HFF-Myc (cell line): ENCODE measurements at regions not wholly inside any gene's neighbourhood (a gene's known extent, or its start where the extent isn't known, plus 50 kb on each side); places are given as distances from the start of the nearest gene placed in this dataset.

Source experiments
- DNase-seq: peaks from one replicate; pipeline ENCODE4 v3.0.0-alpha.2; 2011; ENCODE audit warnings: low read depth; ENCODE audit errors: extremely low read depth
- H3K4me3 ChIP-seq: replicated peaks from 2 replicates; pipeline ENCODE4 v1.5.1; 2011; ENCODE audit warnings: low read depth, mild to moderate bottlenecking, control low read depth, low read length
- TF ChIP-seq, protein P1 (sequence below): IDR thresholded peaks from 2 replicates; pipeline ENCODE4 v1.5.1; 2012; ENCODE audit warnings: mild to moderate bottlenecking, low read depth, low read length, control low read depth; ENCODE audit errors: missing control alignments

DNA sequence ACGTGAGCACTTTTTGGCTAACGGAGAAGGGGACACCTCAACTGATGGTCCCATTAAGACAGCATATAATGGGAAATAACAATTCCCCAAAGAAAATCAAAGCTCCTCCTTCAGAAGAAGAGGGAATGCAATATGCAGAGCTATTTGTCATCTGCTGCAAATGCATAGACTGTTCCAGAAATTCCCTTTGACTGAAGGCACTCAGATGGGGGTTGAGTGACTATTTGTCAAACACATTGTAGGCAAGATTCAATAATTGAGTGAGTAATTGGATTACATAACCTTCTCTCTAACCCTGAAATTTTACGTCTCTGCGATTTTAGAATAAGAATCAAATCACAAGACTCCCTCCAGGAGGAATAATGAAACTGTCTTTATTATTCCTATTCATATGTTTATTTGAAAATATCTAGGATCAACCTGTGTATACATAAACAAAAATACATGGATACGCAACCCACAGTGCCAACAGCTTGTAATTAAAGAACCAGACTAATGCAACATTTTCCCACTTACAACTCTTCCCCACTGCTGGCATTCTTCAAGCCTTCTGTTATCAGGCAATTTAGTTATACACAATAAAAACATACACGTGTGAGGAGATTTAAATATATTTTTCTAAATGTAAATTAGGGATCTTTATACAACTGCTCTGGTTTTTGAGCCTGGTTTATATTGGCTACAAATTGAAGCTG, 256.6 kb downstream of the GBA3 start:
- DNase-seq = no peak
- TF ChIP-seq, protein P1, sequence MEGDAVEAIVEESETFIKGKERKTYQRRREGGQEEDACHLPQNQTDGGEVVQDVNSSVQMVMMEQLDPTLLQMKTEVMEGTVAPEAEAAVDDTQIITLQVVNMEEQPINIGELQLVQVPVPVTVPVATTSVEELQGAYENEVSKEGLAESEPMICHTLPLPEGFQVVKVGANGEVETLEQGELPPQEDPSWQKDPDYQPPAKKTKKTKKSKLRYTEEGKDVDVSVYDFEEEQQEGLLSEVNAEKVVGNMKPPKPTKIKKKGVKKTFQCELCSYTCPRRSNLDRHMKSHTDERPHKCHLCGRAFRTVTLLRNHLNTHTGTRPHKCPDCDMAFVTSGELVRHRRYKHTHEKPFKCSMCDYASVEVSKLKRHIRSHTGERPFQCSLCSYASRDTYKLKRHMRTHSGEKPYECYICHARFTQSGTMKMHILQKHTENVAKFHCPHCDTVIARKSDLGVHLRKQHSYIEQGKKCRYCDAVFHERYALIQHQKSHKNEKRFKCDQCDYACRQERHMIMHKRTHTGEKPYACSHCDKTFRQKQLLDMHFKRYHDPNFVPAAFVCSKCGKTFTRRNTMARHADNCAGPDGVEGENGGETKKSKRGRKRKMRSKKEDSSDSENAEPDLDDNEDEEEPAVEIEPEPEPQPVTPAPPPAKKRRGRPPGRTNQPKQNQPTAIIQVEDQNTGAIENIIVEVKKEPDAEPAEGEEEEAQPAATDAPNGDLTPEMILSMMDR = no peak
- H3K4me3 ChIP-seq = no peak overlapping the region

DNA sequence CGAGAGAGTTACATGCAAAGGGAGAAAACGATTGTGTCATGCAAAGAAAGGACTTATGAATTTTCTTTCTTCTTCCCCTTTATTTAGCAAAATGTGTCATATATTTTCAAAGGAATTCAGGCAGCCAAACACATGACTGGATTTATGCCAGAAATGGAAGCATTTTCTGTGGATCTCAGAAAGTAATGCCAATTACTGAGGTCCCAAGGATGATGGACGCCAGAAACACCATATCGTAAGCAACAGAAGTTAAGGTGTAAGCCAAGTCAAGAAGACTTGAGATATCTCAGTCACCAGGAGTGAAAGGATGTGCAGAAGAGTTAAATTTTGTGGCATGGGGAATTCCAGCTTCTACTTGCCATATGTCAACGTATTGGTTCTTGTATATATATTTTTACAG, 255.1 kb downstream of the GBA3 start:
- DNase-seq = no peak
- no peak overlapping the region for H3K4me3 ChIP-seq
- TF ChIP-seq, protein P1 = no peak

DNA sequence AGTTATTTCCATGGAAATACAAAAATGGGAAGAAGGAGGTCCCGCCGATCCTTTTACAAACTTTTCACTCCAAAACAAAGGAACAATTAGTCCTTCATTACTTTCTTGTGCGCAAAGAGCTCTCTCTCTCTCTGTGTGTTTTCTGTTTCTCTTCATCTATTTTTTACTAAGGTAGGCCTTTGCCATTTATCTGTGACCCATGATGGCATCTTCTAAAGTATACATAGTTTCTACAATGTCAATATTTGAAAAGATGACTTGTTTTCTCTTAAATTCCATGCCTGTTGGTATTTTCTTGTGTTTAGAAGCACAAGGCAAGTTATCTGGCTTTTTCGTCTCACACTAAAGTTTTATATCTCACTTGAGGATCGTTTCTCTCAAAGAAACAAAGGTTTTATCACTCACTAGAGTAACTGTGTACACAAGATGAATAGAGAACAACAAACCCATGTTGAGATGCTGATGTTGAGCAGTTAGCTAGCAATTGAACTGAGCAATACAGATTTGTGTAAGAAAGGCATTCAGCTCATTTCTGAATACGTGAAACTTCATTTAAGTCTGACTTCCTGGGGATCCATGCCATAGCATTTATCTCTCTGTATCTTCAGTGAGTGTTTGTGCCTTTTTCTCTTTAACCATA, 250.3 kb downstream of the GBA3 start:
- TF ChIP-seq, protein P1 = no peak
- H3K4me3 ChIP-seq = no peak overlapping the region
- no peak for DNase-seq

DNA sequence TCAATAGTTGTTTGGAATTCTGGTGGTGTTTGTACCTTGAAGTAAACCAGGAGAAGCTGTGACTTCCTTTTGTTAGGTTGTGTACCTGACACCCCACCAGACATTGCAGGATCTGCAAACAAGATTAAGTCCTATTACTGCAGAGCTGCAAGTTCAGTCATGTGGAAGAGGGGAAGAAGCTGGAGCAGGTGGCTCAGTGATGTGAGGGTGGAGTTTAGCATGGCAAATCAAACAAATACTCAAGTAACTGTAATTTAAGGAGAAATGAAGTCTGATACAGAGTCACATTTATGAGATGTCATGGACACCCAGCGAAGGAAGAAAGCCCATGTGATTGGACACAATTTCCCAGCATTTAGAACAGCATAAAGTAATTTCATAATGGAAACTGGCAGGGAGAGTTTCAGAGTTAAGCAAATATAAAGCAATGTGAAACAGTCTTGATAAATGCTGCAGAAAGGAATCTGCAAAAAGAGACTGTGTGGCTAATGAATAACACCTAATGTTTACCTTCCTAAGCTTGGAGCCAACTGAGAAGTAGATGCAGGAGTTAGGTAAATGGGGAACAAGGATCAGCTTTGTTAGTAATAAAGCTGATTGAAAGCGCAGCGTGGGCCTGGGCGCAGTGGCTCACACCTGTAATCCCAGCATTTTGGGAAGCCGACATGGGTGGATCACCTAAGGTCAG, 249.1 kb downstream of the GBA3 start:
- no peak for DNase-seq
- TF ChIP-seq, protein P1 = no peak
- H3K4me3 ChIP-seq = no peak overlapping the region

DNA sequence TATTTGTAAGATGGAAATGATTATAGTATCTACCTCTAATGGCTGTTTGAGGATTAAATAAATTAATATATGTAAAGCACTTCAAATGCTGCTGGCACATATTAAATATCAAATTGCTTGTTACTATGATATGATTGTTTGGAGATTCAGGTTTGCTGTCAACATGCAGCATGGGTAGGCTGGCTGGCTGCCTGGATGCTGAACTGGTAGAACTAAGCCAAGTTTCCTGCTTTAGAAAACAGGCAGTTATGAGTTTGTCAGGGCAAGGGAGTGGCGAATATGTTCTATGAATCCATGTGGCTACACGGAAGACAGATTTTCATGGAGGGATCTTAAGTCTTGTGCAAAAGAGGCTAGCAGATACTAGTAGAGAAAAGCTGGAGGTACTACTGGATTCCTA, 239.6 kb downstream of the GBA3 start:
- no peak for DNase-seq
- TF ChIP-seq, protein P1 = no peak
- no peak overlapping the region for H3K4me3 ChIP-seq

DNA sequence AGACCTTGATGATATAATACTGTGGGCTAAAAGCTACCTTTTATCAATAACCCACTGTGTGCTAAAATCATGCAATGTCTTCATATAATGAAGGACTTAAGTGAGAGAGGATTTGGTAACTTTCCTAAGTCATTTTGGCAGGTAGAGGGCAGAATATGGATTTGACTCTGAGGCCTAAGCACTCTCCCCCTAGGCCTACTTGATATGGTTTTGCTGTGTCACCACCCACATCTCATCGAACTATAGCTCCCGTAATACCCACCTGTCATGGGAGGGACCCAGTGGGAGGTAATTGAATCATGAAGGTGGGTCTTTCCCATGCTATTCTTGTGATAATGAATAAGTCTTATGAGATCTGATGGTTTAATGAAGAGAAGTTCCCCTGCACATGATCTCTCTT, 229.7 kb downstream of the GBA3 start:
- TF ChIP-seq, protein P1 = no peak
- H3K4me3 ChIP-seq = no peak overlapping the region
- DNase-seq = no peak
